GM18907 (cell line): ENCODE measurements at regions not wholly inside any gene's neighbourhood (a gene's known extent, or its start where the extent isn't known, plus 50 kb on each side); places are given as distances from the start of the nearest gene placed in this dataset.
"Not testable (repeated sequence)": the region's sequence is repeated elsewhere in the genome, so short reads cannot be mapped to it uniquely, and the experiment has no call there.

ENCODE experiments used
- ATAC-seq: cut with Tn5 transposase; IDR thresholded peaks from one replicate; pipeline ENCODE4 v1.9.1; 2021; ENCODE audit warnings: mild to moderate bottlenecking, moderate library complexity; ENCODE audit not compliant: unreplicated experiment

GRCh38 chr5:13640270-13640669 is 304.2 kb downstream of the DNAH5 start:
- no peak for ATAC-seq

DNA sequence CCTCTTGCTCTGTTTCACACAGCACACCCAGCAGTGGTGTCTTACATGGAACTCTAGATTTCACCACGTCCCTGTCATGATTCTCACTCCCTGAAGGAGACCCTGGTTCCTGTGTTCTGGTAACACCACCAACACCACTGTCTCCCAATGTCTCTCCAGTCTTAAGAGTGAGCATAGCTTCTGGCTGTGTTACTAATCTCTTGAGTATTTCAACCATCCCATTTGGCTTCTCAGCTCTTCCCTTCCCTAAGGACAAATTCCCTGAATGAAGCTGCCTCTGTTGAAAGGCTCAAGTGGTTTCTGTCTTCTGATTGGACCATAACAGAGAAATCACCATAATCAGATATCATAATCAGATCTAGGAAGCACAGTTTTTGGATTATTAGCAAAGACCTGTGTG is 311.8 kb downstream of the DNAH5 start:
- no peak for ATAC-seq

- no peak for ATAC-seq
These were observed 315.3 kb downstream of the DNAH5 start for GRCh38 chr5:13629218-13629617.

DNA sequence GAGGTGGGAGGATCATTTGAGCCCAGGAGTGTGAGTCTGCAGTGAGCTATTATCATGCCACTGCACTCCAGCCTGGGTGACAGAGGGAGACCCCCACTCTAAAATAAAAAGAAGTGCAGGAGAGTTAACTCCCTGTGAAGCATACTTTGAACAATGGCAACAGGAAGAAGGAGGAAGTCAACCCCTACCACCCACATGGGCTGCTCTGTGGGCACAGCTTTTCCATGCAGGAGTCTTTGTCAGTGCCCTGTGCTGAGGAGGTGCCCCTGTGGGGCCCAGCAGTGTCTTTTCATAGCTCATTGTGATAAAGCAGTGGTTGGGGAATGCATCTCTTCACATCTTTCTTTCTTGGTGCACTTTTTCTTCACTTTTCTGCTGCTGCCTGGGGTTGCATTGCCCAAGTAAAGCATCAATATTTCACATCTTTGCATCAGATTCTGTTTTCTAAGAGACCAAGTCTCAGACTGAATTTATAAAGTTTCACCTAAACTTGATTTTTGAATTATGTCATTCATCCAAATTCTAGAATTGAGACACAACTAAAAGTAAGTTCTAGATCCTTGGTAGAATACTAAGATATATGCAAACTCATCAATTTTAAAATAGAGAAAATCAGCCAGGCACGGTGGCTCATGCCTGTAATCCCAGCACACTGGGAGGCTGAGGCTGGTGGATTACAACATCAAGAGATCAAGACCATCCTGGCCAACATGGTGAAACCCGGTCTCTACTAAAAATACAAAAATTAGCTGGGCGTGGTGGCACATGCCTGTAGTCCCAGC is 316.6 kb downstream of the DNAH5 start:
- ATAC-seq = no peak

- no peak for ATAC-seq
These were observed 318.8 kb downstream of the DNAH5 start for GRCh38 chr5:13625616-13626198.

- no peak for ATAC-seq
These were observed 320.0 kb downstream of the DNAH5 start for GRCh38 chr5:13624283-13625074.

GRCh38 chr5:13613621-13614020 is 330.9 kb downstream of the DNAH5 start:
- no peak for ATAC-seq

DNA sequence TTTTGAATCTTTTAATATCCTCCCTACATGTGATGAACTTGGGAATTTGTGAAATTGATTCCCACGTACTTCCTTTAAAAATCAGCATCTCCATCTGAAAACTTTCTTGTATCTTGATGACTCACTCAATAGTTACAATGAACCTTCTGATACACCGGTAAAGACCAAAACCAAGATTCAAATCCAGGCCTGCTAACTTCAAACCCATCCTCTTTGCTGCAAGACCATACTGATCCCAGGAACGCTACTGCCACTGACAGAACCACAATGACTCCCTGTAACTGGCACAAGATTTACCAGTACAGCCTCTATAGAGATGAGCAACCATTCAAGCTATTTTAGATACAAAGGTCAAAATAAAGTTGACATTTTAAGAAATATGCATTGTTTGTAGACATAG is 332.9 kb downstream of the DNAH5 start:
- ATAC-seq = no peak

GRCh38 chr5:13609504-13609903 is 335.0 kb downstream of the DNAH5 start:
- ATAC-seq = no peak

GRCh38 chr5:13606051-13606450 is 338.4 kb downstream of the DNAH5 start:
- ATAC-seq = no peak

GRCh38 chr5:13601112-13601511 is 343.4 kb downstream of the DNAH5 start:
- ATAC-seq = no peak

GRCh38 chr5:13595978-13596377 is 348.5 kb downstream of the DNAH5 start:
- ATAC-seq = no peak

DNA sequence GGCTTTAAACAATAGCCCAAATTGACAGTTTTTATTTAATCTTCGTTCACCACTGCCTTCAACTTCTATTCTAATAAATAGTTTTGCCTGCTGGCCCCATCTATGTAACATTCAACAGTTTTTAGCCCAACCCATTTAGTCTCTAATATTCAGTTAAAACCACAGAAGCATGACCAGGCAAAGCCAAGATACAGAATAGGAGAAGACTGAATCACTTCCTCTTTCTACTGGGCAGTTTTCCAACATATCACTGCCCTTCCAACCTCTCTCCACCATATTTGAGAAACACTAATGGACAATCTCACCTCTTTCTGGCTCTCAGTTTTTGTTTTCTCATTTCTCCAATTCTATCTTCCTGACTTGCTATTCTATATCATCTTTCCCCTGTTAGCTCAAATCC is 352.9 kb downstream of the DNAH5 start:
- no peak for ATAC-seq

GRCh38 chr5:13585324-13585723 is 359.2 kb downstream of the DNAH5 start:
- no peak for ATAC-seq

GRCh38 chr5:13581914-13582313 is 362.6 kb downstream of the DNAH5 start:
- no peak for ATAC-seq

DNA sequence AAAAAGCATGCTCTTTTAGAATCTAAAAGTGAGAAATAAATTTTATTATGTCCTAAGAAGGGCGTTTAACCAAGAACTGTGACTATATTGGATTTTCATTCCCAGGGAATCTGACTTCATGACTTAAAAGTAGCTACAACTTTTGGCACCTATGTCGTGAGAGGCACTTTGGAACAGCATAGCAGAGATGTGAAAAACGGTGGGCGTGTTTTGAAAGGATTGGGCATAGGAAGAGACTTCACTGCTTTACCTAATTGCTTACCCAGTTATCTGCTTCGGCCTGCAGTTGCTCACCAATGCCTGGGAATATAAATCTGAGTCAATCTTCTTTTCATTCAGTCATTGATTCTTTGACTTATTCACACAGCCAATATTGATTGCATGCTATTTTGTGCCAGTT is 363.4 kb downstream of the DNAH5 start:
- ATAC-seq = no peak

GRCh38 chr5:13580058-13580457 is 364.4 kb downstream of the DNAH5 start:
- no peak for ATAC-seq

GRCh38 chr5:13579091-13579490 is 365.4 kb downstream of the DNAH5 start:
- ATAC-seq = not testable (repeated sequence)

- ATAC-seq = not testable (repeated sequence)
These were observed 366.0 kb downstream of the DNAH5 start for GRCh38 chr5:13578311-13579039.

DNA sequence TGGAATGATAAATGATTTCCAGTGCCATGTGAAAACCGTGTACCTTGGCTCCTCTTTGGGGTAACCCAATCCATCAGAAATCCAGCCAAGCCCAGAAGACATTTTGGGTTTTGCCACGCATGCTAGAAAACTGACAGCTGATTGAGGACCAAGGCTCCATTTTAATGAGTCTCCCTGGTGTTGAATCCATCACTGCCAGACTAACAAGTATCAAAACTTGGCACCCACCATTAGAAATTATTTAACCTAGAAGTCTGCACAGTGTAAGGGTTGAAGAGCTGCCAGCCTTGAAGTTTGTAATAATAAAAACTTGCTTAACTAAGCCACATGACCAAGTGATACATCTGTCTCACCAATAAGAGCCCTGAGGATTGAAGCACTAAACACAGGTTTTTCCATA is 369.9 kb downstream of the DNAH5 start:
- ATAC-seq = no peak

- ATAC-seq = no peak
These were observed 372.3 kb downstream of the DNAH5 start for GRCh38 chr5:13572163-13572562.
